ENCODE measurements at regions not wholly inside any gene's neighbourhood (a gene's known extent, or its start where the extent isn't known, plus 50 kb on each side); places are given as distances from the start of the nearest gene placed in this dataset.

DNA sequence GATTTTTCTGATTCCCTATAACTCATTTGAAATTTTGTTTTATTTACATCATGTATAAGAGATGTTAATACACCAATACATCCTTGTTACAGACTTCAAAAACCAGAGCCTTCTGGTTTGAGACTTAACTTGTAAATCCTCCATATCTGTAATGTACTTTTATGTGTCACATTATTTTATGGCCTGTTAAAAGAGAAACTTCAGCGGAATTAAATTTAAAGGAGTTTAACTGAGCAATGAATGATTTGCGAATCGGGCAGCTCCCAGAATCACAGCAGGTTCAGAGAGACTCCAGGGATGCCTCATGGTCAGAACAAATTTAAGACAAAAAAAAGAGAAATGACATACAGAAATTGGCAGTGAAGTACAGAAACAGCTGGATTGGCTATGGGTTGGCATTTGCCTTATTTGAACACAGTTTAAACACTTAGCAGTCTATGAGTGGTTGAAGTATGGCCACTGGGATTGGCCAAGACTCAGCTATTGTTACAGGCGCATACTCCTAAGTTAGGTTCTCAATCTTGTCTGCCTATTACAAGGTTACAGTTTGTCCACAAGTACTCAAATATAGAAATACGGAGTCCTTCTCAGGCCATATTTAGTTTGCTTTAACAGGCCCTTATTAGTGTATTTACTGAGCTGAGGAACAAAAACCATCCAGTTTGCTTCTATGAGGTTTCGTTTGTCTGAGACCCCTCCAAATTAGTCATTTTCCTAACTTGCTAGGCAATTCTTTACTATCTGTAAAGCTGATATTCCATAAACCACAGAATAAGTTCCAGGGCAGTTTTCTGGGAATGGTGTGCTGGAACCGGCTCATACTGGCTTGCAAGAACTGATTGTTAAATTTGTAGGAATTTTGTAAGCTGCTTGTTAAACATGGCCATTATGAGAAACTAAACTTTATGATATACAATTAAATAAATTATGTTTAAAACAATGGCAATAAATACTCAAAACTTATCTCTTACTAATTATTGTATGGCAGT lies 56.2 kb upstream of the WDR26 start:
- TF ChIP-seq CTCF (IDR thresholded peaks at IDR 0.05) (no peak), POLR2A (IDR thresholded peaks at IDR 0.05) (no peak)

Measured in uterus (tissue), 2 donors.